ENCODE measurements at regions not wholly inside any gene's neighbourhood (a gene's known extent, or its start where the extent isn't known, plus 50 kb on each side); places are given as distances from the start of the nearest gene placed in this dataset.

DNA sequence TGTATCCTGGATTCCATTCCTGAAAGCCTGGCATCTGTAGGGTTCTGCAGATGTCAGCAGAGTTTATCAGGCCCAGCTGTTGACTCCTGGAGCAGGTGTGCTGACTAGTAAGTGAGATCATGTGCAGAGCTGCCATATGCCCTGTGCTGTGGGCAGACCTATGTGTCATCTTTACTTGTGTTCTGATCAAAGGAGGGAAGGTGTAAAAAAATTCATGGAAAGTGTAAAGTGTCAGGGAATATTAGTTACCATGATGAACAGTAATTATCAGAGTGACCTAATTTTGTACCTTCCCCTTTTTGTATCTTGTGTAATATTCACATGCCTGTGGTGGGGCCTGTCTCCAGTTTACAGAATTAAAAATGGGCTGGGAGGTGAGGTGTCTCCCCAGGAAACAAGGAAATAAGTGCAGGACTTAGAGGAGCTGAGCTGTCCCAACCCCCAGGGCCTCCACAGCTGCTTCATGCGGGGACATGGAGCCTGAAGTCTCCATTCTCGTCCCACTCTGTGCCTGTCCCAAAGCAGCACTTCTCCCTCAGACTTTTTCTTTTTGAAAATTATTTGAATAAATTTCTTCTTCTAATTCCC lies 148.2 kb upstream of the GGTLC1 start:
- no peak for DNase-seq

DNA sequence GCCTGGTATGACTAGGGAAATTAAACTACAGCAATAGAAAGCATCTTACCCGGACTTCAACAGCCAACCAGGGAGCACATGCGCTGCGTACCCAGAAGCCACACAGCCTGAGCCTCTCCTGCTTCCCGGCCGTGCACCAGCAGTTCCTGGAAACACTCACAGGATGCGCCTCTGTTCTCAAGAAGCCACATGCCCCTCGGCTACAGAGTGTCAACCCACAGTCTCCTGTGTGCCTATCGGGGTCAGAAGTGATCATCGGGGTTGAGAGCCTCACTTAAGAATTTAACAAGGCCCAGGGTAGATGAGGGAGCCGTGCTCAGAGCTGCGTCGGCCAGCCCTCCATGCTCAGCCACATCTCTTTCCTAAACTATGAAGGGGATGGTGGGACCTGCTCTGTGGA lies 147.2 kb upstream of the GGTLC1 start:
- no peak for DNase-seq

DNA sequence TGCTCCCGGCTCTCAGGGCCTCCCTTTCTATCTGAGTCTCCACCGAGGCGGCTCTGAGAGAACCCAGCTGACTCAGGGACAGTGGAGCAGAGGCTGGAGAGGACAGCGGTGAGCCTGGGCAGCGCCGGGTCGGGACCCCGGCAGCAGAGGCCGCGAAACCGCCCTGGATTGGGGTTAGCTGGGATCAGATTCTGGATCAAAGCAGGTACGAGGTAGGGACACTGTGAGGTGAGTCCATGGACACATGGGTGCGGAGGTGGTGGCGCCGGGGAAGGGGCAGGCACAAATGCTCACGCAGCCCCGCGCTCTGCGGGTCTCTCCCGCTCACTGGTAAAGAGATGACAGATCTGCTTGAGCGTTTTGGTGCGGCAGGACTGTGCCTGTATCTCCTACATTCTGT lies 146.4 kb upstream of the GGTLC1 start:
- DNase-seq: no peak

DNA sequence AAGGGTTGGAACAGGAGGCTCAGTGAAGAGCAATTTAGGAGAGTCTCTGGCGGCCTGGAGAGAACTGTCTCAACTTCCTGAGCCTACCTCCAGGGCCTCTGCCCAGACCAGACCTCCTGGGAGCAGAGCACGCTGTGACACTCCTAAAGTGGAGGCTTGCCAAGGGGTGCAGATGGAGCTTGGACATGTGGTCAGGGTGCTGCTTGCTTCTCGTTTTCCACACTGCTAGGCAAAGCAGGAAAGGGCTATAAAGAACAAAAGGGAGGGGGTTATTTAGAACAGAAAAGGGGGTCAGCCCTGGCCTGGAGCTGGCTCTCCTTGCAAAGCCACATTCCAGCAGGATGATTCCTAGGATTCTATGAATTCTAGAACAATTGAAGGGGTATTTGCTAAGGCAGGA lies 145.7 kb upstream of the GGTLC1 start:
- no peak for DNase-seq

DNA sequence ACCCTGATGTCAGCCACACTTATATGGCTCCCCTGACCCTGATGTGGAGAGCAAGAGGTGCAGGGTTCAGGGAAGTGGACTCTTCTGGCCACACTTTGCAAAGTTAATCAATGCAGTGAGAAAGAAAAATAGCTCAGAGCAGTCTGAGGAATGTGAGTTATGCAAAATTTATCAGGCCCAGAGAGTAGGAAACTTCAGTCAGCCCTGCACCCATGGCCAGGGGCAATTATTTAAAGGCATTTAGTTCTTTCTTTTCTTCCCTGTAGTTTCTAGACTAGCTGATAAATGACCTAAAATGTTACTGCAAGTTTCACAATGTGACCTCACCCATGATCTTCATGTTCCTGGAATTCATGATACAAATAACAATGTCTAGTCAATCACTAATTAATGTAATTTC lies 143.7 kb upstream of the GGTLC1 start:
- peak; percentile 41 for DNase-seq

DNA sequence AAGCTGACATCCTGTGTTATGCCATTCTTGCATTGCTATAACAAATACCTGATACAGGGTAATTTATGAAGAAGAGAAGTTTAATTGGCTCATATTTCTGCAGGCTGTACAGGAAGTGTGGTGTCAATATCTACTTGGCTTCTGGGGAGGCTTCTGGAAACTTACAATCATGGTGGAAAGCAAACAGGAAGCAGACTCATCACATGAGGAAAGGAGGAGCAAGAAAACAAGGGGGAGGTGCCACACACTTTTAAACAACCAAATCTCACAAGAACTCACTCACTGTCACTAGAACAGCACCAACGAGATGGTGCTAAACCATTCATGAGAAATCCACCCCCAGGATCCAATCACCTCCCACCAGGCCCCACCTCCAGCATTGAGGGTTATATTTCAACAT lies 143.1 kb upstream of the GGTLC1 start:
- no peak for DNase-seq

DNA sequence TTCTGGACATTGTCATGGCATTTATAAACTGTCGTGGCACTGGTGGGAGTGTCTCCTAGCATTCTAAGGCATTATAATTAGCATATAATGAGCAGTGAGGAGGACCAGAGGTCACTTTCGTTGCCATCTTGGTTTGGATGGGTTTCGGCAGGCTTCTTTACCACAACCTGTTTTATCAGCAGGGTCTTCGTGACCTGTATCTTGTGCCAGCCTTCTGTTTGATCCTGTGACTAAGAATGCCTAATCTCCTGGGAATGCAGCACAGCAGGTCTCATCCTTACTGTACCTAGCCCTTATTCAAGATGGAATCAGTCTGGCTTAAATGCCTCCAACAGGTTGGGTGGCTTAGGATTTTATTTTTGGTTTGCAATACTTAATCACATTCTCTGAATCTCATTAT lies 142.7 kb upstream of the GGTLC1 start:
- no peak for DNase-seq

DNA sequence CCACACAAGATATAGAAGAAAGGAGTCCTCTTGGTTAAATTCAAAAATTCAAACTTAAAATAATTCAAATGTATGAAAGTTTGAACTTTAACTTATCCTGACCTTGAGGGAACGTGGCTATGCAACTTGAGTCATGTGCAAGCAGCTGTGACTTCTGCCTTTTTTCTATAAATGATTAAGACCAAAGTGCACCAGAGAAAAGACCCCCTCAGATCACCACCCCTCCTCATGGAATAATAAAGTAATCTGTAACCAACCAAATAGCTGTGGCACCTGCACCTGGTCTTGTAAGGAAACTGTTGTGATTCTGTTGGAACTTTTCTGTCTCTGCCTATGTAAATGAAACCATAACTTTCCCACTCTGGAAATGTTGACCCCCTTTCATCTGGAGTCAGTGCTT lies 141.1 kb upstream of the GGTLC1 start:
- no peak for DNase-seq

DNA sequence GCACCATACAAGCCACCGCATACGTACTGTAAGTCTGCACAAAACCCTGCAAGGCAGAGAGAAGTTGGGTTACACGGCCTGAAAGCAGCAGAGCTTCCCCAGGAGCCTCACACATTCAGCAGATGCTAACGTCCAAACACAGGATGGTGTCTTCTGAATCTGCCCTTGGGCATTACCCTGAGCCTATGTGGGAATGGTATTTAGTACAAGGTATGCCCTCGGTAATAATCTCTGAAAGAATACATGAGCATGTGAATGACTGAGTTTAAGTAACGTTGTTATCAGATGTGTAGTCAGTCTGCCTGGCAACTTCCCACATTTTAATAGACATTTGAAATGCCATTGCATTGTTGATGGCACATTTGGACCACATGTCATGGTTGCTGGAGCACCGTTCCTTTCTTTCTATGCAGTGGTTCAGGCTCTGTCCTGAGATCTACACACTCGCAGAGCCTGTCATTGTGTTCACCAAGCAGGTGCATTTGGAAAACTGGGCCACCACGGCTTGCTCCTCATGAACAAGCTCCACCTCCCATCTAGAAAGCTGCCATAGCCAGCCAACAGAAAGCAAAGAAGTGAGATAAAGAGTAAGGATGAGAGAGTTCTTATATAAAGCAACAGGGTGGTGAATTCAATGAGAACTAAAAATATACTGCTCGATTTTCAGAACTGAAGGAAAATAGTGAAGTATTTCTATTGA lies 136.5 kb upstream of the GGTLC1 start:
- DNase-seq: no peak

DNA sequence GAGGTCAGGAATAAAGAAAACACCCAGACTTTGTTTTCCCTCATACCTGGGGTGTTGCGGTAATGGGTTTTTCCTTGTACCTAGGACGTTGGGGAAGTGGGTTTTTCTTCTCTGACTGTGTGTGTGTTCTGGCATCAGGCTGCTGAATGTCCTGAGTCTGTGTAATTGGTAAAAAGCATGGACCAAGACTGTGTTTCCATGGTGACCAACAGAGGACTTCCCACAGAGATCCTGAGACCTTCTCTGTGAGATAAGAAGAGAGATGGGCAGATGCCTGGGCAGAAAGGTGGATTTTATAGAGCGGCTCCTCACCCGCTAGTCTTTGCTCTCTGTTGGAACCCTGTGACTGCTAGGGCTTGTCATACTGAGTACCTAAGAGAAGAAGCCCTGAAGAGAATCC lies 135.4 kb upstream of the GGTLC1 start:
- DNase-seq: no peak

DNA sequence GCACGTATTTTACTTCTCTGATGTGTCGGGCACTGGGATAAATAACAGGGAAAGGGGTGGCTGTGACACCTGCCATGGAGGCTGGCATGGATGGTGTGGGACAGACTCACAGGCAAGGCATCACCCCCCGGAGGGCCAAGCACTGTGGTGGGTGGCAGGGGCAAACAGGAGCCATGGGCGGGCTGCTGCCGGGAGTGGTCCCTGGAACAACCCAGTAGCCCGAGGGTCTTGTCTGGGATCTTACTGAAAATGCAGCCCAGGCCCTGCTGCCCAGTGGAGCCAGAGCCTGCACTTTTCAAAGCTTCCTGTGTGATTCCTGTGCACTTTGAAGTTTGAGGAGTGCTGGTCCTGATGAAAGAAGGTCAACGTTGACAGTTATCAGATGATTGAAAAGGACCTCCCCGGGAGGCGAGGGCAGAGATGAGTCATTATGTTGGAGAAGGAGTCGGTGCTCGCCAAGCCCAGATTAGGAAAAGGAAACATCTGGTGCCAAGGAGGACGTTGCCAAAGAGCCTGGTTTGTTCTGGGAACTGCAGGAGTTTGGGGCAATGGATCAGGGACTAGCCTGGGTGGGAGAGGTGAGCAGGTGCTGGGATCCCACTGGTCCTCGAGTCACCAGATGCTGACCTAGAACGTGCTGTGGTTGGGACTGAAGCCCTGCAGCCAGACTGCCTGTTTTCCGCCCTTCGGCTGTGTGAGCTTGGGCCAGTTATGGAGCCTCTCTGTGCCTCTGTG lies 130.0 kb upstream of the GGTLC1 start:
- peak; percentile 57 for DNase-seq

DNA sequence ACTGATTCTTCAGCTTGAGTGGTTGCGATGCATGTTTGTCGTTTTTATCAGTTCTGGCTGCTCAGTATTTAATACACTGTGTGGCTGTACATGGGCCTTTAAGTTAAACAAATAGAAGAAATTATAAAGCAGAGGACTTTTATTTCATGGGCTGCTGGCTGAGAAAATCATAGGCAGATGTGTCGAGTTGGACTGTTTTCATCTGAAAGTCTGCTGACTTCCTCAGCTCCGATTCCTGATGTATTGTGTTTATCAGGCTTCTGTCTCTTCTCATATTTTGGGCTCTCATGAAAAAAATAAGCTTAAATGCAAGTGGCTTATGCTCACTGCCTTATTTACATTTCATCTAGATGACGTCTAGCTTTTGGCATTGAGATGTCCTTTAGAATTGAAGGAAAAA lies 129.5 kb upstream of the GGTLC1 start:
- peak; percentile 50 for DNase-seq

DNA sequence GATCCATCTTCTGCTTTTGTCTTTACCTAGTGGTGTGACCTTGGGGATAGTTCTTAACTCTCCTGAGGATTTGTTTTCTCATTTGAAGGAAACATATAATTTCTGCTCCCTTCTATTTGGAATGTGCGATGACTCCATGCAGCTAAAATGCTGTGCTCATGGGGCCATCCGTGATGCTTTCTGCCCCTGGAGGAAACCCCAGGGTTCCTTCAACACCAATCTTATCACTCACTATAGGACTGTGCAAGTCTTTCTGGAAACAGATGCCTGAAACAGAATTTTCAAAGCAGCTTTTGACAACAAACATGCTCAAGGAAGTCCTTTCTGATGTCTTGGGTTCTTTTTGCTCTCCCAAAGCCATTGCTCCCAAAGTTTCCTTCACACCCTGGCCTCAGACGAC lies 128.8 kb upstream of the GGTLC1 start:
- DNase-seq: peak; percentile 77

DNA sequence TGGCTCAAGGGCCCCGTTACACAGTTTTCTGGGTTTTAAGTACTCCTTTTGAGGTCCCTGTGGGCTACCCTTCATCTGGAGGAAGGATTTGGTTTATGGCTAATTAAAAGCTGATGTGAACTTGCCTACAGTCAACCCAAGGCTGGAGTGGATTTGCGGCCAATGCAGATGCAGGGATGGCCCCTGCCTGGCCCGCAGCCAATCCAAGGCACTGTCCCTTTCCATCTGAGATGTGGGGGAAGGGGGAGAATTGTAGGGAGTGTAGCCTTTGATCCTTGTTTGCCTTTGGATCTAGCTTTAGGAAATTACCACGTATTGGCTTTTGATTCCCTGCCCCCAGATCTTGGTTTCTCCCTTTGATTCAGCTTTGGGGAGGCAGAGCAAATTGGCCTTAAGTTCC lies 128.0 kb upstream of the GGTLC1 start:
- DNase-seq: no peak

DNA sequence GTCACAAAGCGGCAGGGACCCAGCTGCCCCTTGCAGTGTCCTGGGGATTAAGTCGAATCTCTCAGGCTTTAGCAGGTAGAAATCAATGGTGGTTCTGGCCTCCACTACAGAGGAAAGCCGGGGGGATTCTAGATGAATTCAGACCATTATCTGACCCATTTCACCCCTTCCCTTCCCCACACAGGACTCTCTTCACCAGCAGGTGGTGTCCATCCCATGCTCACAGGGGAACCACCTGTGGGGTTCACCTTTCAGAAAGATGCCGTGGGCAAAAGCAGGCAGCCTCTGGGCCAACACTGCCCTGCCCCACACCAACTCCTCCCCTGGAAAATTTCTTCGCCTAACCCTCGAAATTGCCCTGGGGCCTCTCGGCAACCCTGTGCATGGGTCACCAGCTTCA lies 123.8 kb upstream of the GGTLC1 start:
- DNase-seq: no peak

DNA sequence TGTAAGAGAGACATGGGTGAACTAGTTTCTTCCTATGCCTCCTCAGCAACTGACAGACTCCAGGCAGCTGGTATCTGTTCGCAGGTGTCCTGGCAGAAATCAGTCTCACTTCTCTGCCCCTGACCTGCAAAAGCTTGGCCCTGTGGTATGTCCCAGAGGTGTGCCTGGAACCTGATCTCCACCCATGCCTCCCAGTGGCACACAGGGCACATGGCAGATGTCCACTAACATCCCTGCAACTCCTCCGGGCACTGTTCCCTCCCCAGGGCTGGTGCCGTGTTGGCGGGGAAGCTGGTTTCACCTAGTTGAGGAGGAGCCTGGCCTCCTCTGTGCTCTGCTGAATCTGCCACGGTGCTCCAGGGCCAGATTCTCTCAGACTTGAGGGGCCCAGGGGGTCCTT lies 123.3 kb upstream of the GGTLC1 start:
- no peak for DNase-seq

DNA sequence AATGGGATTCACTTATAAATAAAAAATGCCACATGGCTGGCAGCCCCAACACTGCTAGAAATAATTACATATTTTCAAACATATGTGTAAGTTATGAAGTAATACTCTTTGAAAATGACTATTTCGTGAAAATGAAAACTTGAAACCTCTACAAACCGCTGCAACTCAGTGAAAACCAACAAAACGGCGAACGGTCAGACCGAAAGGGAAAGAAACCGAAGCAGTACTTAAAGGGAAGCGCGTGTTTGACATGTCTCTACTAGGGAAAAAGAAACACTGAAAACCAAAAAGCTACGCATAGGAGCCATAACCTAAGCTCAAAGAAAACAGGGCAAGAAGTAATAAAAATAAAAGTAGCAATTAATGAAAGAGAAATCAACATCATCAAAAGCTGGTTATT lies 121.0 kb upstream of the GGTLC1 start:
- DNase-seq: no peak

DNA sequence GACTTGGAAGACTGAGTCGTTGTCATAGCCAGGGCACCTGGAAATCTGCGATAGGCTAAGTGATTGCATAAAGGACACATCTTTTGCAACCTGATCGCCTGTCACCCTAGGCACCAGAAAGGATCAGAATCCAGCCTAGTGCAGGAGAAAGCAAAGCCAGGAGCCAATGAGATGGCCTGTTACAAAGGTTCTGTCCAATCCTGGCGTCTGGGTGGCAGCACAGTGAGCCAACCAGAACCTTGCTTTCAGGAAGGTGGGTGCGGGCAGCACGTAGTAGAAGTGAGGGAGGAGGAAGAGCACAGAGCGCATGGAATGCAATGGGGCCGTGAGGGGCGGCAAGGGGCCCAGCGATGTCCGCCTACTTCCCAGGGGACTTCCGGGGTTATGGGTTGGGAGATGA lies 120.4 kb upstream of the GGTLC1 start:
- peak; percentile 78 for DNase-seq

DNA sequence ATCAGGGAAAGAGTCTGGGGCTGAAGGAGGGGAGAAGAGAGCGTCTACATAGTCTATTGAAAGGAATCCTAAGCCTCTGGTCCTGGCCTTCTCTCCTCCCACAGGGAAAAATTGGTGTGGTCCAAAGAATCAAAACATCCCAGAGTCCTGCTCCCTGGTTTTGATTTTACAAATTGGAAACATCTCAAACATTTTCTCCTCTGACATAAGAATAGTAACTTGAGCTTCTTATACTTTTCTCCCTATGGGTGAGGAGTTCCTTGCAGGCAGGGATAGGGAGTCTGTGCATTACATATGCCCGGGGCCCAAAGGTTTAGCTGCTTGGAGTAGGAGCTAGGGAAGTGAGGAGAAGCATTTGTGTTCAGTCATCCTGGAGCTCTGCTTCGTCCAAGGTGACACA lies 120.0 kb upstream of the GGTLC1 start:
- DNase-seq: peak; percentile 59

DNA sequence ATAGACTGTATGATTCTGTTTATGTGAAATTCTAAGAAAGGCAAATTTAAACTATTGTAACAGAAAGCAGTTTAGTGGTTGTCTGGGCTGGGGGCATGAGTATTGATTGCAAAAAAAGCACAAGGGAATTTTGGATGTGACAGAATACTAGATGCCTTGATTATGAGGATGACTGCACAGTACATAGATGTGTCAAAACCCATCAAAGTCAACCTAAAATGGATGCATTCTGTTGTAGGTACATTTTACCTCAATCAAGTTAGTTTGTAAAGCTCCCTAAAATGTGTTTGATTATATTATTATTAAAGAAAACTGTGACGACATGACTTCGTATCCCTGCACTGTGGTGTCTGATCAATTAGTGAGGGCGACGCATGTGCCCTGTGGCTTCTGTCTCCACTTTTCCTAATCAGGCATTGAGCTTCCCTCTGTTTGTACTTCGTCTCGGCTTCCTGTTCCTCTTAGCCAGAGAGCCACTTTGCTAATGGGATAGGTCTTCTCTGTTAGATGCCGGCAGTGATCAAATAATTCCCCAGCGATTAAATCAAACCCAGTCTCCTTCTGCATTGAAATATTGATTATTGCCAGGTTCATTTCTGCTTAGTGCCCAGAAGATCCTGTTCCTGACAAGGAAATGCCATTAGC lies 118.3 kb upstream of the GGTLC1 start:
- DNase-seq: no peak

DNA sequence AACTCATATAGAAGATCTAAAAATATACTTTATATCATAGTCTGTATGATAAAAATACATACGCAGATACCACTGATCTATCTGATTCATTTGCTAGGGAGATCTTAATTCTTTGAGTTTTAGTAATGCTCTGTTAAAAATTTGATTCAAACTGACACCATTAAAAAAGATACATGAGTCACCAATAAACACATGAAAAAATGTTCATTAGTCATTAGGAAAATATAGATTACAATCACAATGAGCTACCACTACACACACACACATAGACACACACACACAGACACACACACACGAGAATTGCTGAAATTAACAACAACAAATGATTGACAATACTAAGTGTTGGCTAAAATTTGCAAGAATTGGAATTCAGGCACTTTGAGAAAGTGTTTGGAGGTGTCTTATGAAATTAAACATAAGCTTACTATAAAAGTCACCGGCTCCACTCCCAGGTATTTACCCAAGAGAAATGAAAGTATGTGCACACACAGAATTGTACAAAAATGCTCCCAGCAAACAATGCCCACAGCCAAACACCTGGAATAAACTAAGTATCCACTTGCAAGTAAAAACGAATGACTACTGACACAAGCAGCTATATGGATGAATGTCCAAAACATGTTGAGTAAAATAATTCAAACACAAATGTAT lies 117.7 kb upstream of the GGTLC1 start:
- peak; percentile 48 for DNase-seq

DNA sequence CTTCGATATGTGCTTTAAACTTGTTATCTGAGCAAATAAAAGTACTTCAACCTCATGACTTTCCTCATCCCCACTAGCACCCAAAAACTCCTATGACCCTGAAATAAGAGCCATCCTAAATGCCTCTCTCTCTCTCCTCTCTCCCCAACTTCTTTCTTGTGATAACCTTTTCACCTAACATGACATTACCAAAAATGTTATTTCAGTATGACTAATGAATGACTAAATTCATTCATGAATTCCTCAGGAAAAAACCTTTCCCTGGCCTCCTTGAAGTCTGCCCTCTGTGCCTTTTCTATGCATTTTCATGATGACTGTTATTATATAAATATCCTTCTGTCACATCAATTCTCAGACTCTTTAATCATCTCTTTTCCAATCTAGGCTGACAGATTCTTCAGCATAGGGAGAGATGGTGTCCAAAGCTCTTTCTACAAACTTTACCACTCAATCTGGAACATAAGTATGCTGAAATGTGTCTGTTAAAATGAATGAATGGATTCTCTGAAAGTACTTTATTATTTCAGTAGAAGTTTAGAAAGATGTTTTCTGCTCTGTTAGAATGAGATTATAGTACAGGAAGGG lies 114.3 kb upstream of the GGTLC1 start:
- peak; percentile 66 for DNase-seq

DNA sequence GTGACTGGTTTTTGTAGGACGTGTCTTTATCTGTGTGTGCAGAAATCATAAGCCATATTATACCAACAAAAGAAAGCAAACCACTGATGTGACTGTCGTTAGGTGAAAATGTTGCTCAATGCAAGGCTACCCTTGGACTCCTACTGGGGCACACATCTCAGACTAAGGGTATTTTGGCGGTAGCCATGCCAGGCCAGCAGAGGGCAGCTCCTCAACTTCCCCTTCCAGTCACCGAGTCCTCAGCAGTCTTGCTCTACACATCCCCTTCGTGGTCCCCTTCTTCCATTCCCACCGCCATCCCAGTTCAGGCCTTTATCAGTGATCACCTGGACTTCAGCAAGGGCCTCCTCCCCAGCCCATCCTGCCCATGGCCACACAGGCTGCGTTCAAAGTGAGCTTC lies 113.7 kb upstream of the GGTLC1 start:
- DNase-seq: no peak

All from fibroblast of skin of scalp (primary cell).